K562 (cell line): ENCODE measurements at regions not wholly inside any gene's neighbourhood (a gene's known extent, or its start where the extent isn't known, plus 50 kb on each side); places are given as distances from the start of the nearest gene placed in this dataset.

Experiments
- ATAC-seq: fragments of 200-7000 bp; cut with Tn5 transposase; 3 replicates; pipeline ENCODE4 v1.9.1; 2020; ENCODE audit warnings: moderate library complexity
- BruUV-seq: library from RNA; stranded (reverse); fragments of 400-500 nt; replicated peaks from 2 replicates; lab custom pipeline; 2021; lab: Mats Ljungman, UMichigan
- CTCF ChIA-PET: fragments of 300-600 bp; formaldehyde crosslinking; extraction: SDS; loops from one replicate; lab custom pipeline; 2021; ENCODE audit warnings: low intra/inter-chr PET ratio; lab: Yijun Ruan, JAX
- POLR2A ChIA-PET: fragments of 300-600, 350-650 bp; sonication (Branson Sonifier 250); formaldehyde crosslinking; extraction: SDS; loops from one replicate; lab custom pipeline; 2021; ENCODE audit warnings: antibody characterized with exemption, inconsistent platforms; lab: Yijun Ruan, JAX
- DNase-seq, 4 experiments: peaks; one replicate each; pipeline versions ENCODE4 v3.0.0 to v3.0.0-alpha.2; 2011 to 2018; ENCODE audit warnings: low spot score in 3 of 4, mixed read lengths in 3 of 4; ENCODE audit errors: extremely low read depth in 1 of 4
- FAIRE-seq: peaks from 2 replicates; lab custom pipeline; 2011; peaks lifted over from hg19 to GRCh38; lab: Jason Lieb, UNC
- H2AFZ ChIP-seq: 2 replicates; pipeline ENCODE4 v1.6.0; 2011; ENCODE audit warnings: low read depth, low read length, control low read depth, inconsistent platforms
- H3K27ac ChIP-seq: fragments of 200-600 bp; 3 replicates; pipeline ENCODE4 v1.8.0; 2011; ENCODE audit warnings: low read depth, mild to moderate bottlenecking, control low read depth, inconsistent platforms, low read length, moderate library complexity, mixed read lengths; ENCODE audit errors: extremely low read depth
- H3K27me3 ChIP-seq, 2 experiments: fragments of 300-600 bp in 1 of 2; 2 replicates in 1 of 2; 3 replicates in 1 of 2; pipeline versions ENCODE4 v1.6.0 to v1.8.0; 2011; ENCODE audit warnings: inconsistent platforms in 2 of 2, low read length in 2 of 2, mild to moderate bottlenecking in 1 of 2, mixed read lengths in 1 of 2, moderate library complexity in 1 of 2; ENCODE audit not compliant: control insufficient read depth in 2 of 2, insufficient read depth in 2 of 2
- H3K36me3 ChIP-seq: fragments of 300-600 bp; 3 replicates; pipeline ENCODE4 v1.8.0; 2011; ENCODE audit warnings: mild to moderate bottlenecking, low read length, inconsistent platforms; ENCODE audit not compliant: control insufficient read depth, insufficient read depth
- H3K4me1 ChIP-seq, 2 experiments: fragments of 200-600 bp in 1 of 2; replicated peaks in 1 of 2; 2 replicates in 1 of 2; 3 replicates in 1 of 2; pipeline versions ENCODE4 v1.5.1 to v1.8.0; 2011; ENCODE audit warnings: inconsistent platforms in 2 of 2, low read length in 2 of 2, mild to moderate bottlenecking in 1 of 2, mixed read lengths in 1 of 2, moderate library complexity in 1 of 2; ENCODE audit not compliant: control insufficient read depth in 2 of 2, insufficient read depth in 2 of 2
- H3K4me2 ChIP-seq: 2 replicates; pipeline ENCODE4 v1.6.1; 2011; ENCODE audit warnings: low read length, control low read depth, inconsistent platforms, mixed read lengths; ENCODE audit not compliant: insufficient read depth
- H3K4me3 ChIP-seq: fragments of 200-600 bp; sonication (generic), shearing (Covaris generic); 2 replicates; pipeline ENCODE4 v1.5.1; 2016; ENCODE audit warnings: control low read depth, inconsistent platforms
- H3K79me2 ChIP-seq: fragments of 200-600 bp; 3 replicates; pipeline ENCODE4 v1.8.0; 2011; ENCODE audit warnings: low read length, inconsistent platforms; ENCODE audit not compliant: control insufficient read depth, insufficient read depth
- H3K9ac ChIP-seq, 2 experiments: 2 replicates each; pipeline versions ENCODE4 v1.6.0 to v1.6.1; 2011; ENCODE audit warnings: low read depth in 2 of 2, low read length in 2 of 2, control low read depth in 1 of 2, inconsistent platforms in 1 of 2, mild to moderate bottlenecking in 1 of 2, mixed read lengths in 1 of 2; ENCODE audit not compliant: insufficient read depth in 1 of 2
- H3K9me1 ChIP-seq: one replicate; pipeline ENCODE4 v1.6.0; 2011; ENCODE audit warnings: inconsistent platforms, mild to moderate bottlenecking, low read length, moderate library complexity; ENCODE audit not compliant: control insufficient read depth, insufficient read depth
- H3K9me3 ChIP-seq: replicated peaks from 2 replicates; pipeline ENCODE4 v1.5.1; 2011; ENCODE audit warnings: low read depth, low read length, inconsistent platforms; ENCODE audit not compliant: control insufficient read depth, insufficient read depth
- H4K20me1 ChIP-seq: replicated peaks from 2 replicates; pipeline ENCODE4 v1.6.1; 2011; ENCODE audit warnings: low read length, inconsistent platforms, mixed read lengths; ENCODE audit not compliant: control insufficient read depth, insufficient read depth
- CTBP1 ChIP-seq: fragments of 450-650 bp; IDR thresholded peaks from 2 replicates; pipeline ENCODE4 v1.6.1; 2016; ENCODE audit warnings: borderline replicate concordance
- ELF4 ChIP-seq: fragments of 450-650 bp; formaldehyde crosslinking; IDR thresholded peaks from 2 replicates; pipeline ENCODE4 v1.4.0; 2022; ENCODE audit warnings: missing genetic modification characterization
- HEY1 ChIP-seq: fragments of 250-450 bp; sonication (Bioruptor Pico); IDR thresholded peaks from 2 replicates; pipeline ENCODE4 v1.5.0; 2020; ENCODE audit warnings: mild to moderate bottlenecking, moderate library complexity, borderline replicate concordance
- NR0B1 ChIP-seq: fragments of 450-650 bp; IDR thresholded peaks from one replicate; pipeline ENCODE4 v1.6.1; 2018; ENCODE audit warnings: mild to moderate bottlenecking, moderate library complexity; ENCODE audit not compliant: partially characterized antibody
- POLR2A ChIP-seq: fragments of 450-650 bp; conservative IDR thresholded peaks from 2 replicates; pipeline ENCODE4 v1.6.1; 2016
- POLR2B ChIP-seq: fragments of 450-650 bp; IDR thresholded peaks from 2 replicates; pipeline ENCODE4 v1.6.1; 2018; ENCODE audit warnings: low read depth; ENCODE audit not compliant: partially characterized antibody
- RBFOX2 ChIP-seq: fragments of 200-400 bp; formaldehyde crosslinking; IDR thresholded peaks from 2 replicates; pipeline ENCODE4 v1.6.1; 2017; ENCODE audit warnings: low read depth, mild to moderate bottlenecking, low read length, moderate library complexity
- TFE3 ChIP-seq: fragments of 450-650 bp; formaldehyde crosslinking; IDR thresholded peaks from 2 replicates; pipeline ENCODE4 v1.4.0; 2020; ENCODE audit warnings: mild to moderate bottlenecking, mixed read lengths
- ZNF347 ChIP-seq: fragments of 450-650 bp; formaldehyde crosslinking; IDR thresholded peaks from 2 replicates; pipeline ENCODE4 v1.4.0; 2020; ENCODE audit warnings: low read depth, mild to moderate bottlenecking, moderate library complexity
- WGBS: fragments of 100-300 bp; shearing (Covaris generic); methylation state at CpG from one replicate; pipeline ENCODE4 v1.1.6; 2016; ENCODE audit warnings: low coverage, mixed read lengths; ENCODE audit not compliant: insufficient coverage; ENCODE audit errors: missing lambda C conversion rate; 5-methylcytosine and 5-hydroxymethylcytosine counted together
- in situ Hi-C: fragments of 300-500 bp; cut with MboI; formaldehyde crosslinking; loops from 4 replicates; pipeline ENCODE4 v1.15.0; 2018; ENCODE audit warnings: inconsistent platforms, mixed read lengths
- intact Hi-C: fragments of 100-400 bp; cut with micrococcal nuclease; formaldehyde crosslinking; loops from 2 replicates; pipeline ENCODE4 v1.14.2; 2022
- TF ChIP-seq, protein P1 (sequence below), 2 experiments: fragments of 250-450 bp in 1 of 2; fragments of 450-650 bp in 1 of 2; sonication (Bioruptor Pico) in 1 of 2; IDR thresholded peaks; 2 replicates each; pipeline versions ENCODE4 v1.6.1 to v1.8.0; 2016 to 2021; ENCODE audit warnings: mild to moderate bottlenecking in 2 of 2, moderate library complexity in 2 of 2, missing compliant biosample characterization in 1 of 2, missing genetic modification characterization in 1 of 2
- TF ChIP-seq, protein P2 (sequence below): fragments of 250-450 bp; sonication (Bioruptor Pico); IDR thresholded peaks from 2 replicates; pipeline ENCODE4 v1.5.0; 2020; ENCODE audit warnings: mild to moderate bottlenecking, borderline replicate concordance

DNA sequence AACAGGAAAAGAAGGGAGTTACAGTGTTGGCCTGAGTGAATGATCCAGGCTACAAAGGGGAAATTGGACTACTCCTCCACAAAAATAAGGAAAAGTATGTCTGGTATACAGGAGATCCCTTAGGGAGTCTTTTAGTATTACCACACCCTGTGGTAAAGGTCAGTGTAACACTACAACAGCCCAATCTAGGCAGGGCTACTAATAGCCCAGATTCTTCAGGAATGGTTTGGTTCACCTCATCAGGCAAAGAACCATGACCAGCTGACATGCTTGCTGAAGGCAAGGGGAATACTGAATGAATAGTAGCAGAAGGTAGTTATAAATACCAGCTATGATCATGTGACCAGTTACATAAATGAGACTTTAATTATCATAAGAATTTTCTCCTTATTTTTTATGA, 372.6 kb upstream of the ATP11B start:
- H3K4me1 ChIP-seq: no peaks in the 10 kb centered on the region
- BruUV-seq: no TSS peak
- no peaks in the 10 kb centered on the region for H4K20me1 ChIP-seq
- H3K4me3 ChIP-seq: no peak overlapping the region
- H3K27ac ChIP-seq: no peak overlapping the region
- in situ Hi-C loops: no loop called here
- CTCF ChIA-PET: no interaction called here
- H3K27me3 ChIP-seq: no peaks in the 10 kb centered on the region
- no peak for DNase-seq
- peak; percentile 9; the same call in 1 of the 2 replicates for TF ChIP-seq TFE3
- TF ChIP-seq, protein P1, sequence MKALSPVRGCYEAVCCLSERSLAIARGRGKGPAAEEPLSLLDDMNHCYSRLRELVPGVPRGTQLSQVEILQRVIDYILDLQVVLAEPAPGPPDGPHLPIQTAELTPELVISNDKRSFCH (CRISPR knock-in tag; IDR thresholded peaks at IDR 0.05): no peak
- TF ChIP-seq, protein P1 (tag; IDR thresholded peaks at IDR 0.05): no peak
- TF ChIP-seq CTBP1: no peak
- no peaks in the 10 kb centered on the region for H3K79me2 ChIP-seq
- intact Hi-C loops: no loop called here
- no peak overlapping the region for H2AFZ ChIP-seq
- FAIRE-seq: no peak
- POLR2A ChIA-PET: no interaction called here
- no peaks in the 10 kb centered on the region for H3K9me1 ChIP-seq
- no peaks in the 10 kb centered on the region for H3K36me3 ChIP-seq
- no peak for ATAC-seq
- no peak overlapping the region for H3K4me2 ChIP-seq
- no peaks in the 10 kb centered on the region for H3K9me3 ChIP-seq
- no peak overlapping the region for H3K9ac ChIP-seq

DNA sequence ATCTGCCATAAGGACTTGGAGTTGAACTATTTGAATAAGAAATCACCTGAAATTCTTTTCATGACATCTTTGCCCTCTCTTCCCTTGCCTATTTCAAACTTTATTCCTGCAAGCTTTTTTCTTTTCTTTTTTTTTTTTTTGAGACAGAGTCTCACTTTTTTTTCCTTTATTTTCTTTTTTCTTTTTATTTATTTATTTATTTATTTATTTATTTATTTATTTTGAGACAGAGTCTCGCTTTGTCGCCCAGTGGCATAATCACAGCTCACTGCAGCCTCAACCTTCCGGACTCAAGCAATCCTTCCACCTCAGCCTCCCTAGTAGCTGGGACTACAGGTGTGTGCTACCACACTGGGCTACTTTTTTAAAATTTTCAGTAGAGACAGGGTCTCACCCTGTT, 369.3 kb upstream of the ATP11B start:
- no peak for DNase-seq
- TF ChIP-seq, protein P2, sequence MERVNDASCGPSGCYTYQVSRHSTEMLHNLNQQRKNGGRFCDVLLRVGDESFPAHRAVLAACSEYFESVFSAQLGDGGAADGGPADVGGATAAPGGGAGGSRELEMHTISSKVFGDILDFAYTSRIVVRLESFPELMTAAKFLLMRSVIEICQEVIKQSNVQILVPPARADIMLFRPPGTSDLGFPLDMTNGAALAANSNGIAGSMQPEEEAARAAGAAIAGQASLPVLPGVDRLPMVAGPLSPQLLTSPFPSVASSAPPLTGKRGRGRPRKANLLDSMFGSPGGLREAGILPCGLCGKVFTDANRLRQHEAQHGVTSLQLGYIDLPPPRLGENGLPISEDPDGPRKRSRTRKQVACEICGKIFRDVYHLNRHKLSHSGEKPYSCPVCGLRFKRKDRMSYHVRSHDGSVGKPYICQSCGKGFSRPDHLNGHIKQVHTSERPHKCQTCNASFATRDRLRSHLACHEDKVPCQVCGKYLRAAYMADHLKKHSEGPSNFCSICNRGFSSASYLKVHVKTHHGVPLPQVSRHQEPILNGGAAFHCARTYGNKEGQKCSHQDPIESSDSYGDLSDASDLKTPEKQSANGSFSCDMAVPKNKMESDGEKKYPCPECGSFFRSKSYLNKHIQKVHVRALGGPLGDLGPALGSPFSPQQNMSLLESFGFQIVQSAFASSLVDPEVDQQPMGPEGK (CRISPR knock-in tag): no peak
- TF ChIP-seq POLR2A (no peak), ELF4 (CRISPR knock-in tag) (no peak), ZNF347 (CRISPR knock-in tag) (no peak), HEY1 (CRISPR knock-in tag) (no peak), POLR2B (no peak), RBFOX2 (no peak), NR0B1 (no peak)
- TF ChIP-seq, all 486 proteins: peak for 0
- no peaks in the 10 kb centered on the region for H3K36me3 ChIP-seq
- H3K27ac ChIP-seq: no peak overlapping the region
- intact Hi-C loops (no loop called here), in situ Hi-C loops (no loop called here)
- ATAC-seq (no peak), FAIRE-seq (no peak)
- POLR2A ChIA-PET: interaction anchor here (0.6 to 1.2 kb wide), 3 partner anchors 16 to 59 kb away, joined by 3 read pairs; no protein-coding TSS in a partner anchor
- no peak overlapping the region for H3K4me3 ChIP-seq
- H2AFZ ChIP-seq: no peak overlapping the region
- no peaks in the 10 kb centered on the region for H4K20me1 ChIP-seq
- no peaks in the 10 kb centered on the region for H3K27me3 ChIP-seq
- no TSS peak for BruUV-seq
- H3K4me2 ChIP-seq: no peak overlapping the region
- no peaks in the 10 kb centered on the region for H3K9me3 ChIP-seq
- CTCF ChIA-PET: no interaction called here
- H3K79me2 ChIP-seq: no peaks in the 10 kb centered on the region
- no peaks in the 10 kb centered on the region; a peak in 1 of 5 replicates for H3K4me1 ChIP-seq
- WGBS: 83% methylated on average over 3 of the region's 3 CpGs
- H3K9me1 ChIP-seq: no peaks in the 10 kb centered on the region
- no peak overlapping the region for H3K9ac ChIP-seq
